Natural killer cell (primary cell): ENCODE measurements at regions not wholly inside any gene's neighbourhood (a gene's known extent, or its start where the extent isn't known, plus 50 kb on each side); places are given as distances from the start of the nearest gene placed in this dataset.

ENCODE experiments used
- ATAC-seq, 3 donors: fragments of 150-1000 bp in 2 of 3; fragments of 200-7000 bp in 1 of 3; cut with Tn5 transposase; 1 replicate in 1 of 3; 2 replicates in 2 of 3; pipeline ENCODE4 v1.10.0; 2021; ENCODE audit warnings: mild to moderate bottlenecking in 2 of 3, moderate library complexity in 2 of 3
- DNase-seq, 2 donors: peaks; one replicate each; pipeline versions ENCODE4 v3.0.0 to v3.0.0-alpha.2; 2013 to 2021; ENCODE audit warnings: mixed read lengths in 1 of 2
- H3K27ac ChIP-seq: one replicate; pipeline ENCODE4 v1.5.1; 2013; ENCODE audit warnings: mild to moderate bottlenecking, low read length
- H3K27me3 ChIP-seq: one replicate; pipeline ENCODE4 v1.6.1; 2013; ENCODE audit warnings: low read length; ENCODE audit not compliant: control insufficient read depth, insufficient read depth
- H3K36me3 ChIP-seq: one replicate; pipeline ENCODE4 v1.6.1; 2013; ENCODE audit warnings: low read length; ENCODE audit not compliant: control insufficient read depth, insufficient read depth
- H3K4me1 ChIP-seq: one replicate; pipeline ENCODE4 v1.6.1; 2013; ENCODE audit warnings: low read length; ENCODE audit not compliant: control insufficient read depth, insufficient read depth
- H3K4me3 ChIP-seq: one replicate; pipeline ENCODE4 v1.5.1; 2013; ENCODE audit warnings: low read length
- H3K9me3 ChIP-seq: one replicate; pipeline ENCODE4 v1.6.1; 2013; ENCODE audit warnings: low read length; ENCODE audit not compliant: control insufficient read depth, insufficient read depth
- H3K27ac Mint-ChIP-seq, 2 donors: one replicate each; pipeline ENCODE4 v1.8.0; 2022; ENCODE audit warnings: mild to moderate bottlenecking in 2 of 2, mixed read lengths in 2 of 2, moderate library complexity in 1 of 2
- H3K27me3 Mint-ChIP-seq, 2 donors: one replicate each; pipeline ENCODE4 v1.8.0; 2022; ENCODE audit warnings: low read depth in 2 of 2, mixed read lengths in 2 of 2
- H3K36me3 Mint-ChIP-seq: one replicate; pipeline ENCODE4 v1.8.0; 2022; ENCODE audit warnings: mixed read lengths
- H3K4me1 Mint-ChIP-seq, 2 donors: one replicate each; pipeline ENCODE4 v1.8.0; 2022; ENCODE audit warnings: mixed read lengths in 2 of 2
- H3K4me3 Mint-ChIP-seq: one replicate; pipeline ENCODE4 v1.8.0; 2022; ENCODE audit warnings: mild to moderate bottlenecking, moderate library complexity, mixed read lengths
- H3K9me3 Mint-ChIP-seq, 2 donors: one replicate each; pipeline ENCODE4 v1.8.0; 2022; ENCODE audit warnings: mixed read lengths in 2 of 2
- WGBS: methylation state at CpG from one replicate; pipeline ENCODE4 v1.1.7; 2013; ENCODE audit warnings: missing lambda C conversion rate; ENCODE audit not compliant: insufficient coverage; 5-methylcytosine and 5-hydroxymethylcytosine counted together
- intact Hi-C: fragments of 100-400 bp; cut with micrococcal nuclease; formaldehyde crosslinking; loops from one replicate; pipeline ENCODE4 v1.14.2; 2022
- TF ChIP-seq, protein P1 (sequence below): fragments of 200-600 bp; IDR thresholded peaks from one replicate; pipeline ENCODE4 v1.8.0; 2022; ENCODE audit warnings: antibody characterized with exemption

- Mint-ChIP-seq H3K4me3 (no peak overlapping the region), H3K27ac (no peak overlapping the region), H3K9me3 (no peaks in the 10 kb centered on the region), H3K4me1 (peaks cover 5 to 12% of the 10 kb centered on the region in 2 donors), H3K36me3 (no peaks in the 10 kb centered on the region), H3K27me3 (no peaks in the 10 kb centered on the region)
- TF ChIP-seq, protein P1, sequence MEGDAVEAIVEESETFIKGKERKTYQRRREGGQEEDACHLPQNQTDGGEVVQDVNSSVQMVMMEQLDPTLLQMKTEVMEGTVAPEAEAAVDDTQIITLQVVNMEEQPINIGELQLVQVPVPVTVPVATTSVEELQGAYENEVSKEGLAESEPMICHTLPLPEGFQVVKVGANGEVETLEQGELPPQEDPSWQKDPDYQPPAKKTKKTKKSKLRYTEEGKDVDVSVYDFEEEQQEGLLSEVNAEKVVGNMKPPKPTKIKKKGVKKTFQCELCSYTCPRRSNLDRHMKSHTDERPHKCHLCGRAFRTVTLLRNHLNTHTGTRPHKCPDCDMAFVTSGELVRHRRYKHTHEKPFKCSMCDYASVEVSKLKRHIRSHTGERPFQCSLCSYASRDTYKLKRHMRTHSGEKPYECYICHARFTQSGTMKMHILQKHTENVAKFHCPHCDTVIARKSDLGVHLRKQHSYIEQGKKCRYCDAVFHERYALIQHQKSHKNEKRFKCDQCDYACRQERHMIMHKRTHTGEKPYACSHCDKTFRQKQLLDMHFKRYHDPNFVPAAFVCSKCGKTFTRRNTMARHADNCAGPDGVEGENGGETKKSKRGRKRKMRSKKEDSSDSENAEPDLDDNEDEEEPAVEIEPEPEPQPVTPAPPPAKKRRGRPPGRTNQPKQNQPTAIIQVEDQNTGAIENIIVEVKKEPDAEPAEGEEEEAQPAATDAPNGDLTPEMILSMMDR, result no peak
- no peaks in the 10 kb centered on the region for H3K9me3 ChIP-seq
- intact Hi-C loops, result no loop called here
- H3K27me3 ChIP-seq, result no peaks in the 10 kb centered on the region
- H3K27ac ChIP-seq, result no peak overlapping the region
- WGBS, result 83% methylated on average over 2 of the region's 2 CpGs
- DNase-seq (no peak), ATAC-seq (no peak)
- H3K4me3 ChIP-seq, result no peak overlapping the region
- H3K4me1 ChIP-seq, result no peaks in the 10 kb centered on the region
- H3K36me3 ChIP-seq, result no peaks in the 10 kb centered on the region
These were observed 113.7 kb upstream of the LUZP2 start for GRCh38 chr11:24383137-24383536.

DNA sequence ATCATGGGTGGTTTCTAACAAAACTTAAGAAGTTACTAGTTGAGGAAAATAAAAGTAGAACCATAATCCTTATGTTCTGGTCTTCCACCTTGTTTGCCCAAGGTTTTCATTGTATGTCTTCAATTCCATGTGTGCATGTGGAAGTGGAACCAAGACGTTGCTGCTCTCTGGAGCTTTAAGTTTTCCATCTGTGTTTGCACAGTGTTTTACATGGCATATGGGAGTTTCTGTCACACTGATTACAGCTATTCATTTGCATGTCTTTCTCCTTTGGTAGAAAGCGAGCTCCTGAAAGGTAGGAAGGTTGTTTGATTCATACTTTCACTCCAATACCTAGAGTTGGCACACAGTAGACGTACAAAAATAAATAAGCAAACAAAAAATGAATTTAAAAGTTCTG lies 112.6 kb upstream of the LUZP2 start:
- no peak for DNase-seq
- Histone ChIP-seq H3K27ac (no peak overlapping the region), H3K27me3 (no peaks in the 10 kb centered on the region), H3K4me3 (no peak overlapping the region), H3K9me3 (no peaks in the 10 kb centered on the region), H3K4me1 (no peaks in the 10 kb centered on the region), H3K36me3 (no peaks in the 10 kb centered on the region)
- H3K36me3 Mint-ChIP-seq, result no peaks in the 10 kb centered on the region
- H3K4me3 Mint-ChIP-seq, result no peak overlapping the region
- TF ChIP-seq, protein P1, result no peak
- H3K27me3 Mint-ChIP-seq, result no peaks in the 10 kb centered on the region
- WGBS, result 67% methylated on average over 1 of the region's 3 CpGs
- peaks cover 5 to 12% of the 10 kb centered on the region in 2 donors for H3K4me1 Mint-ChIP-seq
- no peak overlapping the region for H3K27ac Mint-ChIP-seq
- intact Hi-C loops, result no loop called here
- ATAC-seq, result no peak
- H3K9me3 Mint-ChIP-seq, result no peaks in the 10 kb centered on the region

DNA sequence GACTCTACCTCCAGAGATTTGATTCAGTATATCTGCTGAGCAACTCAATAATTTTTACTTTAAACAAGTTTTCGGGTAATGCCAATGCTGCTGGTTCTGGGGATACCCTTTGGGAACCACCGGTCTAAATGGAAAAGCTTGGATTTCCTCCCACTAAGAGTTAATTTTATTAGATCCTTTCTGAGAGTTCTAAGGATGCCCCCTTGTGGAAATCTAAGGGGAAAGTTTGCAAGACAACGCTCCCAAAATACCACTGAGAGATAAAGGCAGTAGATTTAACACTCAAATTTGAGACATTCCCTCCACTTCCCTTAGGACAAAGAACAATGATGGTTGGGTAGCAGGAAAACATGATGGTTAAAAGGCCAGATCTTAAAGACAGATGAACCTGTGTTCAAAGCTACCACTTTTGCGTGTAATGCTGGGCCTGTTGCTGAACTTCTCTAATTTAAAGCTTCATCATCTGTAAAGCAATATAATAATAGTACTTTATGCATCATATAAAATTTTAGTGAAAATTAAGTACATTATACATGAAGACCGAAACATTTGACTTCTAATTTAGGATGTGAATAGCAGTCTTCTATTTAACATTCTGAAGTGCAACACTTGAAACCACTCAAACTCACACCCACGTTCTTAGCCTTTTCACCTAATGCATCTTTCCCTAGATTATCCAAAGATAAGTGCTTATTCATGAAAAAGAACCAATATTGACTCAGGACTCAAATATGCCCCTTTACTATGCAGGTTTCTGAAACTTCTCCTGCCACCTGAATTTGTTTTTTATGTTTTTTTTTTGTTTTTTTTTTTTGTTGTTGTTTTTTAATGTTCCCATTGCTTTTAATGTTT lies 110.1 kb upstream of the LUZP2 start:
- no peaks in the 10 kb centered on the region for H3K9me3 Mint-ChIP-seq
- 59% methylated on average over 4 of the region's 6 CpGs for WGBS
- ATAC-seq, result no peak

More for the DNA sequence above, 110.1 kb upstream of the LUZP2 start:
- no peak overlapping the region for H3K27ac Mint-ChIP-seq
- no peak for DNase-seq
- Histone ChIP-seq H3K4me3 (no peak overlapping the region), H3K36me3 (no peaks in the 10 kb centered on the region), H3K4me1 (no peaks in the 10 kb centered on the region), H3K27me3 (no peaks in the 10 kb centered on the region), H3K27ac (no peak overlapping the region), H3K9me3 (no peaks in the 10 kb centered on the region)
- no peaks in the 10 kb centered on the region for H3K27me3 Mint-ChIP-seq
- H3K36me3 Mint-ChIP-seq, result no peaks in the 10 kb centered on the region
- TF ChIP-seq, protein P1, result peak; percentile 49
- H3K4me1 Mint-ChIP-seq, result peaks cover 5 to 12% of the 10 kb centered on the region in 2 donors
- intact Hi-C loops, result loop anchor here (2.0 kb wide), 2 partner anchors 846 to 1510 kb away; no protein-coding TSS in a partner anchor
- H3K4me3 Mint-ChIP-seq, result no peak overlapping the region
